GM18508 (cell line): ENCODE measurements at regions not wholly inside any gene's neighbourhood (a gene's known extent, or its start where the extent isn't known, plus 50 kb on each side); places are given as distances from the start of the nearest gene placed in this dataset.

ENCODE experiments used
- ATAC-seq: cut with Tn5 transposase; IDR thresholded peaks from one replicate; pipeline ENCODE4 v1.9.1; 2021; ENCODE audit warnings: moderate number of reproducible peaks; ENCODE audit not compliant: insufficient read depth, unreplicated experiment

- ATAC-seq = no peak
These were observed 52.8 kb upstream of the FOXD3 start for GRCh38 chr1:63269571-63269970.
